Anterior cingulate cortex (tissue), 58 donors: ENCODE measurements at regions not wholly inside any gene's neighbourhood (a gene's known extent, or its start where the extent isn't known, plus 50 kb on each side); places are given as distances from the start of the nearest gene placed in this dataset.

ENCODE experiments used
- DNase-seq, 58 donors: peaks; one replicate each; lab custom pipeline; 2025; lab: John Stamatoyannopoulos, UW

- DNase-seq, result no peak
Observed at GRCh38 chr5:133905424-133905823, 63.0 kb downstream of the C5orf15 start.

GRCh38 chr5:133904641-133905040, 63.8 kb downstream of the C5orf15 start:
- DNase-seq, result peak in 25 of 58 donors; percentile 9 to 67 (median 21)

- no peak for DNase-seq
Observed at GRCh38 chr5:133902511-133903118, 65.8 kb downstream of the C5orf15 start.

- DNase-seq, result no peak
Observed at GRCh38 chr5:133900534-133901270, 67.7 kb downstream of the C5orf15 start.

- DNase-seq, result no peak
Observed at GRCh38 chr5:133899506-133899905, 68.9 kb downstream of the C5orf15 start.

GRCh38 chr5:133898440-133898839, 70.0 kb downstream of the C5orf15 start:
- no peak for DNase-seq

- no peak for DNase-seq
Observed at GRCh38 chr5:133897431-133897830, 71.0 kb downstream of the C5orf15 start.

GRCh38 chr5:133896873-133897272, 71.6 kb downstream of the C5orf15 start:
- DNase-seq, result no peak

GRCh38 chr5:133895979-133896845, 72.2 kb downstream of the C5orf15 start:
- no peak for DNase-seq

- no peak for DNase-seq
Observed at GRCh38 chr5:133894143-133894542, 74.3 kb downstream of the C5orf15 start.

GRCh38 chr5:133892774-133893173, 75.7 kb downstream of the C5orf15 start:
- no peak for DNase-seq

GRCh38 chr5:133892306-133892705, 76.1 kb downstream of the C5orf15 start:
- no peak for DNase-seq

- peak in 15 of 58 donors; percentile 4 to 62 (median 16) for DNase-seq
Observed at GRCh38 chr5:133891390-133891789, 77.0 kb downstream of the C5orf15 start.

GRCh38 chr5:133890776-133891280, 77.6 kb downstream of the C5orf15 start:
- DNase-seq, result no peak

- no peak for DNase-seq
Observed at GRCh38 chr5:133890314-133890713, 78.1 kb downstream of the C5orf15 start.

- DNase-seq, result no peak
Observed at GRCh38 chr5:133889271-133889905, 79.0 kb downstream of the C5orf15 start.

GRCh38 chr5:133888625-133888991, 79.8 kb downstream of the C5orf15 start:
- DNase-seq, result no peak

- no peak for DNase-seq
Observed at GRCh38 chr5:133885566-133885965, 82.9 kb downstream of the C5orf15 start.

- no peak for DNase-seq
Observed at GRCh38 chr5:133884569-133885311, 83.7 kb downstream of the C5orf15 start.

GRCh38 chr5:133883916-133884315, 84.5 kb downstream of the C5orf15 start:
- no peak for DNase-seq
